SK-MEL-5 (cell line): ENCODE measurements at regions not wholly inside any gene's neighbourhood (a gene's known extent, or its start where the extent isn't known, plus 50 kb on each side); places are given as distances from the start of the nearest gene placed in this dataset.
A peak's percentile ranks its signal among the peaks of the same experiment; 100 is the strongest.
"Not testable (repeated sequence)": the region's sequence is repeated elsewhere in the genome, so short reads cannot be mapped to it uniquely, and the experiment has no call there.

Experiments
- DNase-seq: peaks from one replicate; pipeline ENCODE4 v3.0.0-alpha.2; 2016; ENCODE audit warnings: low read depth, low spot score
- in situ Hi-C: cut with HindIII; loops from 2 replicates; pipeline ENCODE4 v1.10.0; 2016; ENCODE audit warnings: low sequenced_read_pairs, high pct_unique_total_duplicates, low pct_unique_long_range_greater_than_20kb

GRCh38 chr16:59573528-59574271 is 839.6 kb upstream of the GOT2 start:
- in situ Hi-C loops: no loop called here
- DNase-seq: no peak

GRCh38 chr16:59567496-59567895 is 833.4 kb upstream of the GOT2 start:
- in situ Hi-C loops: no loop called here

GRCh38 chr16:59566446-59566845 is 832.3 kb upstream of the GOT2 start:
- DNase-seq: no peak

More at GRCh38 chr16:59567496-59567895, 833.4 kb upstream of the GOT2 start:
- no peak for DNase-seq

GRCh38 chr16:59558679-59559078 is 824.6 kb upstream of the GOT2 start:
- DNase-seq: no peak
- in situ Hi-C loops: no loop called here

More at GRCh38 chr16:59566446-59566845, 832.3 kb upstream of the GOT2 start:
- in situ Hi-C loops: no loop called here

GRCh38 chr16:59552164-59552563 is 818.0 kb upstream of the GOT2 start:
- no peak for DNase-seq
- in situ Hi-C loops: no loop called here

GRCh38 chr16:59545721-59546120 is 811.6 kb upstream of the GOT2 start:
- DNase-seq: no peak
- in situ Hi-C loops: no loop called here

- DNase-seq: no peak
These were observed 809.5 kb upstream of the GOT2 start for GRCh38 chr16:59543641-59544040.

GRCh38 chr16:59540621-59541020 is 806.5 kb upstream of the GOT2 start:
- no peak for DNase-seq
- in situ Hi-C loops: no loop called here

More at GRCh38 chr16:59543641-59544040, 809.5 kb upstream of the GOT2 start:
- in situ Hi-C loops: no loop called here

- in situ Hi-C loops: no loop called here
These were observed 801.2 kb upstream of the GOT2 start for GRCh38 chr16:59535298-59535697.

GRCh38 chr16:59527206-59527997 is 793.3 kb upstream of the GOT2 start:
- peak; percentile 18 for DNase-seq
- in situ Hi-C loops: no loop called here

More at GRCh38 chr16:59535298-59535697, 801.2 kb upstream of the GOT2 start:
- no peak for DNase-seq

GRCh38 chr16:59522826-59523225 is 788.7 kb upstream of the GOT2 start:
- DNase-seq: no peak
- in situ Hi-C loops: no loop called here

GRCh38 chr16:59518721-59519120 is 784.6 kb upstream of the GOT2 start:
- DNase-seq, in situ Hi-C loops: not testable (repeated sequence)

- in situ Hi-C loops: no loop called here
- DNase-seq: no peak
These were observed 780.5 kb upstream of the GOT2 start for GRCh38 chr16:59514651-59515050.

- in situ Hi-C loops: no loop called here
- DNase-seq: no peak
These were observed 775.9 kb upstream of the GOT2 start for GRCh38 chr16:59510008-59510424.

GRCh38 chr16:59500601-59501000 is 766.5 kb upstream of the GOT2 start:
- in situ Hi-C loops: no loop called here
- no peak for DNase-seq

- DNase-seq: no peak
- in situ Hi-C loops: no loop called here
These were observed 753.0 kb upstream of the GOT2 start for GRCh38 chr16:59487067-59487466.

GRCh38 chr16:59484833-59485516 is 750.9 kb upstream of the GOT2 start:
- in situ Hi-C loops: no loop called here
- no peak for DNase-seq

GRCh38 chr16:59478838-59479237 is 744.7 kb upstream of the GOT2 start:
- in situ Hi-C loops: no loop called here
- DNase-seq: no peak
